HCT116 (cell line): ENCODE measurements at regions not wholly inside any gene's neighbourhood (a gene's known extent, or its start where the extent isn't known, plus 50 kb on each side); places are given as distances from the start of the nearest gene placed in this dataset.

Source experiments
- ATAC-seq: fragments of 200-7000 bp; cut with Tn5 transposase; 2 replicates; pipeline ENCODE4 v1.9.1; 2020; ENCODE audit warnings: mild to moderate bottlenecking, moderate library complexity
- BruUV-seq: library from RNA; stranded (reverse); fragments of 400-500 nt; replicated peaks from 2 replicates; lab custom pipeline; 2021; lab: Mats Ljungman, UMichigan
- CTCF ChIA-PET: fragments of 300-600 bp; sonication (Branson Sonifier 250); formaldehyde crosslinking; loops from one replicate; lab custom pipeline; 2021; ENCODE audit warnings: antibody characterized with exemption; lab: Charles Lee
- POLR2A ChIA-PET: fragments of 300-600, 350-600 bp; sonication (Branson Sonifier 250); formaldehyde crosslinking; loops from one replicate; lab custom pipeline; 2021; ENCODE audit warnings: antibody characterized with exemption; lab: Charles Lee
- RAD21 ChIA-PET, 2 experiments: fragments of 300-600 bp; sonication (Branson Sonifier 250); formaldehyde crosslinking; loops; one replicate each; lab custom pipeline; 2023; ENCODE audit warnings: low total read pairs in 2 of 2; ENCODE audit not compliant: uncharacterized antibody in 2 of 2, unreplicated experiment in 2 of 2, low non-redundant PET in 1 of 2; lab: Charles Lee
- DNase-seq: peaks from one replicate; pipeline ENCODE4 v3.0.0-alpha.2; 2010; ENCODE audit warnings: low read depth, low spot score
- H2AFZ ChIP-seq: fragments of 200-600 bp; shearing (Covaris generic), sonication (generic); 2 replicates; pipeline ENCODE4 v1.6.1; 2017; ENCODE audit warnings: low read depth, mixed run types, mixed read lengths, antibody characterized with exemption, low read length; ENCODE audit not compliant: poor library complexity, severe bottlenecking
- H3K27ac ChIP-seq: 2 replicates; pipeline ENCODE4 v1.5.1; 2012; ENCODE audit warnings: low read depth, low read length
- H3K27me3 ChIP-seq: fragments of 200-600 bp; sonication (generic); 2 replicates; pipeline ENCODE4 v1.6.1; 2016; ENCODE audit warnings: mixed run types, low read length, mixed read lengths; ENCODE audit not compliant: insufficient read depth
- H3K36me3 ChIP-seq, 2 experiments: fragments of 200-500 bp in 1 of 2; fragments of 200-600 bp in 1 of 2; sonication (Bioruptor generic) in 1 of 2; sonication (generic) in 1 of 2; 2 replicates each; pipeline versions ENCODE4 v1.5.1 to v1.6.1; 2014 to 2016; ENCODE audit warnings: low read length in 2 of 2, inconsistent platforms in 1 of 2, mixed read lengths in 1 of 2, mixed run types in 1 of 2; ENCODE audit not compliant: insufficient read depth in 2 of 2, control insufficient read depth in 1 of 2
- H3K4me1 ChIP-seq, 2 experiments: fragments of 200-600 bp in 1 of 2; sonication (generic) in 1 of 2; 2 replicates each; pipeline versions ENCODE4 v1.5.1 to v1.6.1; 2012 to 2017; ENCODE audit warnings: low read length in 2 of 2, inconsistent platforms in 1 of 2, mild to moderate bottlenecking in 1 of 2, mixed read lengths in 1 of 2, mixed run types in 1 of 2, moderate library complexity in 1 of 2; ENCODE audit not compliant: insufficient read depth in 2 of 2, control insufficient read depth in 1 of 2
- H3K4me2 ChIP-seq: fragments of 200-600 bp; sonication (generic); 2 replicates; pipeline ENCODE4 v1.6.1; 2017; ENCODE audit warnings: mixed run types, low read length, mixed read lengths
- H3K4me3 ChIP-seq, 2 experiments: fragments of 200-600 bp in 1 of 2; sonication (generic) in 1 of 2; replicated peaks in 1 of 2; 2 replicates each; pipeline ENCODE4 v1.5.1; 2011 to 2016; ENCODE audit warnings: low read length in 2 of 2, control low read depth in 1 of 2, low read depth in 1 of 2, mild to moderate bottlenecking in 1 of 2, mixed read lengths in 1 of 2, mixed run types in 1 of 2
- H3K79me2 ChIP-seq: fragments of 200-600 bp; sonication (generic); 2 replicates; pipeline ENCODE4 v1.6.1; 2017; ENCODE audit warnings: mild to moderate bottlenecking, mixed run types, low read length, moderate library complexity, mixed read lengths; ENCODE audit not compliant: insufficient read depth
- H3K9ac ChIP-seq: fragments of 200-600 bp; sonication (generic); 2 replicates; pipeline ENCODE4 v1.6.1; 2016; ENCODE audit warnings: low read length, mixed read lengths
- H3K9me2 ChIP-seq: fragments of 200-600 bp; sonication (generic), shearing (Covaris generic); 2 replicates; pipeline ENCODE4 v1.6.1; 2017; ENCODE audit warnings: mixed run types, mild to moderate bottlenecking, moderate library complexity; ENCODE audit not compliant: insufficient read depth
- H3K9me3 ChIP-seq, 2 experiments: fragments of 200-500 bp in 1 of 2; fragments of 200-600 bp in 1 of 2; sonication (Bioruptor generic) in 1 of 2; sonication (generic) in 1 of 2; 2 replicates each; pipeline ENCODE4 v1.6.1; 2014 to 2017; ENCODE audit warnings: low read length in 2 of 2, mixed read lengths in 2 of 2, inconsistent platforms in 1 of 2, low read depth in 1 of 2, mild to moderate bottlenecking in 1 of 2, mixed run types in 1 of 2, moderate library complexity in 1 of 2; ENCODE audit not compliant: control insufficient read depth in 1 of 2, insufficient read depth in 1 of 2
- H4K20me1 ChIP-seq: fragments of 200-600 bp; sonication (generic), shearing (Covaris generic); 2 replicates; pipeline ENCODE4 v1.6.1; 2017; ENCODE audit warnings: mixed run types, mild to moderate bottlenecking, moderate library complexity; ENCODE audit not compliant: insufficient read depth
- ATF3 ChIP-seq: IDR thresholded peaks from 2 replicates; pipeline ENCODE4 v1.6.1; 2012
- CBX3 ChIP-seq: IDR thresholded peaks from 2 replicates; pipeline ENCODE4 v1.6.1; 2012; ENCODE audit warnings: low read depth
- FOSL1 ChIP-seq: IDR thresholded peaks from 2 replicates; pipeline ENCODE4 v1.6.1; 2012; ENCODE audit warnings: low read depth
- MAX ChIP-seq: IDR thresholded peaks from 2 replicates; pipeline ENCODE4 v1.6.1; 2012
- RAD21 ChIP-seq: IDR thresholded peaks from 2 replicates; pipeline ENCODE4 v1.6.1; 2012; ENCODE audit warnings: low read depth, mild to moderate bottlenecking
- intact Hi-C: fragments of 100-400 bp; cut with micrococcal nuclease; formaldehyde crosslinking; loops from 2 replicates; pipeline ENCODE4 v1.10.0; 2022
- TF ChIP-seq, protein P1 (sequence below), 3 experiments: fragments of 200-600 bp in 1 of 3; sonication (generic) in 1 of 3; IDR thresholded peaks in 2 of 3; conservative IDR thresholded peaks in 1 of 3; 2 replicates each; pipeline ENCODE4 v1.5.1; 2012 to 2017; ENCODE audit warnings: low read depth in 2 of 3, low read length in 2 of 3, antibody characterized with exemption in 1 of 3, borderline replicate concordance in 1 of 3, control low read depth in 1 of 3, mild to moderate bottlenecking in 1 of 3, mixed read lengths in 1 of 3, mixed run types in 1 of 3, moderate library complexity in 1 of 3; ENCODE audit not compliant: insufficient read depth in 1 of 3

DNA sequence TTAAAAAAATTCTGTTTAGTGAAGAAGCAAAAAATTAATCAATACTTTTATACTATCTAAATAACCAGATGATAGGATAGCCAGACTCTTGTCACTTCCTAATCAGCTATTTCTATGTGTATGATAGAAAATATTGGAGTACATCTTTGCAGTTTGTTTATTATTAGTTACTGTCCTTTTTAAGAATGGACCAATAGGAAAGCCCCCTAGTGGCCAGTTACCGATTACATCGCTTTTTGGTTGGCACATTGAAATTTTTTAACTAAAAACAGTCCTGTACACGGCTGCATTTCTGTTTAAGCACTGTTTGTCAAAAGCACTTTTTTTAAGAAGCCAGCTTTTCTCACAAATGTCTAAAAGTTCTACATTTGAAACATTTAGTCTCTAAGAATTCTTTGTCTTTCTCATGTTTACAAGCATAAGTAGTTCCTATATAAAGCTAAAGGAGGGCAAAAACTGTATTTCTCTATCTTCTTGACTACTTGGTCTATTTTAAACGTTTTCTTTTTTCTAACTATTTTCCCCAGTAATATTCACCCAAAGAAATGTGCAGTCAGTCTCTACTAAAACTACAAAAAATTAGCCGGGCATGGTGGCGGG, 253.2 kb upstream of the LRTM1 start:
- H3K79me2 ChIP-seq, result no peaks in the 10 kb centered on the region
- BruUV-seq, result no TSS peak
- CTCF ChIA-PET, result interaction anchor here (1.0 kb wide), 1 partner anchor 1242 kb away, joined by 3 read pairs; no protein-coding TSS in a partner anchor

More for the DNA sequence above, 253.2 kb upstream of the LRTM1 start:
- Histone ChIP-seq H3K9ac (no peak overlapping the region), H3K36me3 (no peaks in the 10 kb centered on the region), H2AFZ (no peak overlapping the region), H3K9me2 (no peaks in the 10 kb centered on the region), H3K27me3 (no peaks in the 10 kb centered on the region), H3K4me2 (no peak overlapping the region), H3K27ac (no peak overlapping the region), H3K4me1 (no peaks in the 10 kb centered on the region), H3K4me3 (no peak overlapping the region), H4K20me1 (no peaks in the 10 kb centered on the region), H3K9me3 (peaks cover 2 to 3% of the 10 kb centered on the region in 2 experiments; a peak in 2 of 4 replicates)
- DNase-seq (no peak), ATAC-seq (no peak)
- ChIA-PET POLR2A (no interaction called here), RAD21 (no interaction called here)
- TF ChIP-seq RAD21 (0 out of 2 replicates have a peak, but pooled peaks have one; percentile 9), CBX3 (no peak), FOSL1 (no peak), ATF3 (no peak), MAX (no peak)
- TF ChIP-seq, protein P1, sequence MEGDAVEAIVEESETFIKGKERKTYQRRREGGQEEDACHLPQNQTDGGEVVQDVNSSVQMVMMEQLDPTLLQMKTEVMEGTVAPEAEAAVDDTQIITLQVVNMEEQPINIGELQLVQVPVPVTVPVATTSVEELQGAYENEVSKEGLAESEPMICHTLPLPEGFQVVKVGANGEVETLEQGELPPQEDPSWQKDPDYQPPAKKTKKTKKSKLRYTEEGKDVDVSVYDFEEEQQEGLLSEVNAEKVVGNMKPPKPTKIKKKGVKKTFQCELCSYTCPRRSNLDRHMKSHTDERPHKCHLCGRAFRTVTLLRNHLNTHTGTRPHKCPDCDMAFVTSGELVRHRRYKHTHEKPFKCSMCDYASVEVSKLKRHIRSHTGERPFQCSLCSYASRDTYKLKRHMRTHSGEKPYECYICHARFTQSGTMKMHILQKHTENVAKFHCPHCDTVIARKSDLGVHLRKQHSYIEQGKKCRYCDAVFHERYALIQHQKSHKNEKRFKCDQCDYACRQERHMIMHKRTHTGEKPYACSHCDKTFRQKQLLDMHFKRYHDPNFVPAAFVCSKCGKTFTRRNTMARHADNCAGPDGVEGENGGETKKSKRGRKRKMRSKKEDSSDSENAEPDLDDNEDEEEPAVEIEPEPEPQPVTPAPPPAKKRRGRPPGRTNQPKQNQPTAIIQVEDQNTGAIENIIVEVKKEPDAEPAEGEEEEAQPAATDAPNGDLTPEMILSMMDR (IDR thresholded peaks at IDR 0.05 in 2 of 3, conservative IDR thresholded peaks at IDR 0.05 in 1 of 3; ENCODE audit: borderline replicate concordance in 1 of 3, insufficient read depth in 1 of 3, low read depth in 2 of 3, low read length in 2 of 3), result peak in 2 of 3 experiments; percentile 63 to 67; a peak in 4 of 6 replicates
- intact Hi-C loops, result loop anchor here (5.0 to 10.0 kb wide), 2 partner anchors 754 to 1246 kb away; no protein-coding TSS in a partner anchor
